ENCODE measurements at regions not wholly inside any gene's neighbourhood (a gene's known extent, or its start where the extent isn't known, plus 50 kb on each side); places are given as distances from the start of the nearest gene placed in this dataset.

GRCh38 chr13:111965466-111966214 is 101.3 kb upstream of the SOX1 start:
- H3K27ac Mint-ChIP-seq (ENCODE audit: unreplicated experiment) = no peak overlapping the region
- no peaks in the 10 kb centered on the region for H3K4me1 Mint-ChIP-seq (ENCODE audit: low read depth, unreplicated experiment)
- no peak for DNase-seq
- CTCF ChIA-PET = no interaction called here
- peaks cover 3% of the 10 kb centered on the region for H3K9me3 Mint-ChIP-seq (ENCODE audit: low read depth, unreplicated experiment)
- no TSS peak for BruUV-seq (replicated peaks)
- TF ChIP-seq, protein P1, sequence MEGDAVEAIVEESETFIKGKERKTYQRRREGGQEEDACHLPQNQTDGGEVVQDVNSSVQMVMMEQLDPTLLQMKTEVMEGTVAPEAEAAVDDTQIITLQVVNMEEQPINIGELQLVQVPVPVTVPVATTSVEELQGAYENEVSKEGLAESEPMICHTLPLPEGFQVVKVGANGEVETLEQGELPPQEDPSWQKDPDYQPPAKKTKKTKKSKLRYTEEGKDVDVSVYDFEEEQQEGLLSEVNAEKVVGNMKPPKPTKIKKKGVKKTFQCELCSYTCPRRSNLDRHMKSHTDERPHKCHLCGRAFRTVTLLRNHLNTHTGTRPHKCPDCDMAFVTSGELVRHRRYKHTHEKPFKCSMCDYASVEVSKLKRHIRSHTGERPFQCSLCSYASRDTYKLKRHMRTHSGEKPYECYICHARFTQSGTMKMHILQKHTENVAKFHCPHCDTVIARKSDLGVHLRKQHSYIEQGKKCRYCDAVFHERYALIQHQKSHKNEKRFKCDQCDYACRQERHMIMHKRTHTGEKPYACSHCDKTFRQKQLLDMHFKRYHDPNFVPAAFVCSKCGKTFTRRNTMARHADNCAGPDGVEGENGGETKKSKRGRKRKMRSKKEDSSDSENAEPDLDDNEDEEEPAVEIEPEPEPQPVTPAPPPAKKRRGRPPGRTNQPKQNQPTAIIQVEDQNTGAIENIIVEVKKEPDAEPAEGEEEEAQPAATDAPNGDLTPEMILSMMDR (IDR thresholded peaks at IDR 0.05; ENCODE audit: unreplicated experiment) = no peak
- no peaks in the 10 kb centered on the region for H3K27me3 Mint-ChIP-seq (ENCODE audit: unreplicated experiment)
- H3K4me3 Mint-ChIP-seq (ENCODE audit: low read depth, unreplicated experiment) = no peak overlapping the region
- H3K36me3 Mint-ChIP-seq (ENCODE audit: insufficient read depth, unreplicated experiment) = no peaks in the 10 kb centered on the region
- intact Hi-C loops (cut with micrococcal nuclease; ENCODE audit: unreplicated experiment) = no loop called here

GRCh38 chr13:111966933-111967332 is 100.0 kb upstream of the SOX1 start:
- Mint-ChIP-seq H3K9me3 (ENCODE audit: low read depth, unreplicated experiment) (peaks cover 3% of the 10 kb centered on the region), H3K27ac (ENCODE audit: unreplicated experiment) (no peak overlapping the region), H3K27me3 (ENCODE audit: unreplicated experiment) (no peaks in the 10 kb centered on the region), H3K4me3 (ENCODE audit: low read depth, unreplicated experiment) (no peak overlapping the region), H3K4me1 (ENCODE audit: low read depth, unreplicated experiment) (no peaks in the 10 kb centered on the region), H3K36me3 (ENCODE audit: insufficient read depth, unreplicated experiment) (no peaks in the 10 kb centered on the region)
- CTCF ChIA-PET = no interaction called here
- TF ChIP-seq, protein P1 (IDR thresholded peaks at IDR 0.05; ENCODE audit: unreplicated experiment) = no peak
- BruUV-seq (replicated peaks) = no TSS peak
- intact Hi-C loops (cut with micrococcal nuclease; ENCODE audit: unreplicated experiment) = no loop called here
- no peak for DNase-seq

GRCh38 chr13:111967572-111968201 is 99.3 kb upstream of the SOX1 start:
- Mint-ChIP-seq H3K4me3 (ENCODE audit: low read depth, unreplicated experiment) (no peak overlapping the region), H3K36me3 (ENCODE audit: insufficient read depth, unreplicated experiment) (no peaks in the 10 kb centered on the region), H3K27ac (ENCODE audit: unreplicated experiment) (no peak overlapping the region), H3K9me3 (ENCODE audit: low read depth, unreplicated experiment) (peaks cover 3% of the 10 kb centered on the region), H3K27me3 (ENCODE audit: unreplicated experiment) (no peaks in the 10 kb centered on the region), H3K4me1 (ENCODE audit: low read depth, unreplicated experiment) (no peaks in the 10 kb centered on the region)
- intact Hi-C loops (cut with micrococcal nuclease; ENCODE audit: unreplicated experiment) = no loop called here
- no TSS peak for BruUV-seq (replicated peaks)
- CTCF ChIA-PET = no interaction called here
- no peak for DNase-seq
- TF ChIP-seq, protein P1 (IDR thresholded peaks at IDR 0.05; ENCODE audit: unreplicated experiment) = no peak

- TF ChIP-seq, protein P1 (IDR thresholded peaks at IDR 0.05; ENCODE audit: unreplicated experiment) = no peak
- CTCF ChIA-PET = no interaction called here
Observed at GRCh38 chr13:111968336-111969010, 98.5 kb upstream of the SOX1 start.

More at GRCh38 chr13:111968336-111969010, 98.5 kb upstream of the SOX1 start:
- no peak overlapping the region for H3K4me3 Mint-ChIP-seq (ENCODE audit: low read depth, unreplicated experiment)
- no peak for DNase-seq
- H3K9me3 Mint-ChIP-seq (ENCODE audit: low read depth, unreplicated experiment) = peaks cover 3% of the 10 kb centered on the region
- no TSS peak for BruUV-seq (replicated peaks)
- no peak overlapping the region for H3K27ac Mint-ChIP-seq (ENCODE audit: unreplicated experiment)
- H3K4me1 Mint-ChIP-seq (ENCODE audit: low read depth, unreplicated experiment) = no peaks in the 10 kb centered on the region
- H3K27me3 Mint-ChIP-seq (ENCODE audit: unreplicated experiment) = no peaks in the 10 kb centered on the region
- intact Hi-C loops (cut with micrococcal nuclease; ENCODE audit: unreplicated experiment) = no loop called here
- no peaks in the 10 kb centered on the region for H3K36me3 Mint-ChIP-seq (ENCODE audit: insufficient read depth, unreplicated experiment)

Data from Calu3 (cell line).